Upper lobe of right lung (tissue), 1 donor: ENCODE measurements at regions not wholly inside any gene's neighbourhood (a gene's known extent, or its start where the extent isn't known, plus 50 kb on each side); places are given as distances from the start of the nearest gene placed in this dataset.

Source experiments
- ATAC-seq: fragments of 200-7000 bp; cut with Tn5 transposase; one replicate; pipeline ENCODE4 v1.9.1; 2020; ENCODE audit warnings: mild to moderate bottlenecking, moderate library complexity
- DNase-seq: peaks from one replicate; pipeline ENCODE4 v3.0.0-alpha.2; 2020
- H3K27ac ChIP-seq: fragments of 200-600 bp; one replicate; pipeline ENCODE4 v1.8.0; 2022
- H3K27me3 ChIP-seq: fragments of 200-600 bp; one replicate; pipeline ENCODE4 v1.8.0; 2022; ENCODE audit warnings: mild to moderate bottlenecking
- H3K36me3 ChIP-seq: fragments of 200-600 bp; one replicate; pipeline ENCODE4 v1.8.0; 2022
- H3K4me1 ChIP-seq: fragments of 200-600 bp; one replicate; pipeline ENCODE4 v1.8.0; 2022
- H3K4me3 ChIP-seq: fragments of 200-600 bp; one replicate; pipeline ENCODE4 v1.8.0; 2022; ENCODE audit warnings: mild to moderate bottlenecking
- H3K9me3 ChIP-seq: fragments of 200-600 bp; one replicate; pipeline ENCODE4 v1.8.0; 2022
- CTCF ChIP-seq: fragments of 200-600 bp; IDR thresholded peaks from one replicate; pipeline ENCODE4 v1.8.0; 2022; ENCODE audit warnings: antibody characterized with exemption
- intact Hi-C: fragments of 100-400 bp; cut with DNase I; formaldehyde crosslinking; loops from one replicate; pipeline ENCODE4 v1.11.0; 2022
- donor health status: DM: no; HTN: yes; CAD: no; lungs with severe emphysema.

DNA sequence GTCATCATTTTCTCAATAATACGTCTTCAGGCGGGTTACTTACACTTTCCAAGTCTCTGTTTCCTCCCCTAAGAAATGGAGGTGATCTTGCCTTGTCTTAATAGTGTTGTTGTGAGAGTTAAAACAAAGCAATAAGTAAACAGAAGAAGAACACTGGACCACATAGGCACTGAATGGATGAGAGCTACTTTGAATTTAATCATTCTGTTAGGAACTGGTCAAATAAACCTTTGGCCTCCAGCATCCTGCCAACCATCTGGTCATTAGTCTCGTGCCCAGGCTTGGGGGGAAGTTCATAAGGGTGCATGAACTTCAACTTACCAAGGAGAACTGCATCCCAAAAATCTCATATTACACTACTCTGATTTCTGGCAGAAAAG is 109.4 kb upstream of the C7orf33 start:
- ATAC-seq (no peak), DNase-seq (no peak)
- intact Hi-C loops, result no loop called here
- Histone ChIP-seq H3K4me3 (no peak overlapping the region), H3K4me1 (no peaks in the 10 kb centered on the region), H3K27ac (no peak overlapping the region), H3K36me3 (no peaks in the 10 kb centered on the region), H3K9me3 (no peaks in the 10 kb centered on the region), H3K27me3 (no peaks in the 10 kb centered on the region)
- no peak for TF ChIP-seq CTCF

DNA sequence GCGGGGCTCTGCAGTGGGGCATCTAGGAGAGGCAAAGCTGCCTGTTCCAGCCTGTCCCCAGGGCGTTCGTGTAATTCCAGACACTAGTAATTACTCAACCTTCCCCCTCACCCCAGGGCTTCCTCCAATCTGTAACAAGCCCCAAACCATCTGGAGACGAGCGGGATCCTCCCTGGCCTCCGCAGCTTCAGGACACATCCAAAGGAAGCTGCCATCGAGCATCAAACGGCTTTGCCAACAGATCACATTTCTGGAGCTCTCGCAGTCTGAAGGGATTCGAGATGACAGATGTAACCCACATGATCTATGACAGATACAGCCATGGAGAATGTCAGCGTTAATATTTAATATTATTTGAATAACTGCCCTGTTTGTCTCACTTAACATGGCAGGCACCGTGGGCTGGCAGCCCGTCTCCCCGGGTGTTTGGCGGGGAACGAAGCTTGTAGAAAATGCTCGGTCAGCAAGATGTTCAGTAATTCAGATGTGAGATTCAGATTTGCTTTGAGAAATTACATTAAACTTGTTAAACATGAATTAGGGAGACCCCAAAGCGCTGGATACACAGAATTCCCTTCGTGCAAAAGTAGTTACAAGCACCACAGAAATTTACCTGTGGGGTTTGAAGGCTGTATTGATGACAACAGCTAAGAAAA is 108.5 kb upstream of the C7orf33 start:
- intact Hi-C loops, result no loop called here
- H3K4me1 ChIP-seq, result no peaks in the 10 kb centered on the region
- no peak for TF ChIP-seq CTCF
- H3K36me3 ChIP-seq, result no peaks in the 10 kb centered on the region
- H3K9me3 ChIP-seq, result no peaks in the 10 kb centered on the region
- H3K27me3 ChIP-seq, result no peaks in the 10 kb centered on the region
- DNase-seq (no peak), ATAC-seq (no peak)
- no peak overlapping the region for H3K27ac ChIP-seq
- H3K4me3 ChIP-seq, result no peak overlapping the region

DNA sequence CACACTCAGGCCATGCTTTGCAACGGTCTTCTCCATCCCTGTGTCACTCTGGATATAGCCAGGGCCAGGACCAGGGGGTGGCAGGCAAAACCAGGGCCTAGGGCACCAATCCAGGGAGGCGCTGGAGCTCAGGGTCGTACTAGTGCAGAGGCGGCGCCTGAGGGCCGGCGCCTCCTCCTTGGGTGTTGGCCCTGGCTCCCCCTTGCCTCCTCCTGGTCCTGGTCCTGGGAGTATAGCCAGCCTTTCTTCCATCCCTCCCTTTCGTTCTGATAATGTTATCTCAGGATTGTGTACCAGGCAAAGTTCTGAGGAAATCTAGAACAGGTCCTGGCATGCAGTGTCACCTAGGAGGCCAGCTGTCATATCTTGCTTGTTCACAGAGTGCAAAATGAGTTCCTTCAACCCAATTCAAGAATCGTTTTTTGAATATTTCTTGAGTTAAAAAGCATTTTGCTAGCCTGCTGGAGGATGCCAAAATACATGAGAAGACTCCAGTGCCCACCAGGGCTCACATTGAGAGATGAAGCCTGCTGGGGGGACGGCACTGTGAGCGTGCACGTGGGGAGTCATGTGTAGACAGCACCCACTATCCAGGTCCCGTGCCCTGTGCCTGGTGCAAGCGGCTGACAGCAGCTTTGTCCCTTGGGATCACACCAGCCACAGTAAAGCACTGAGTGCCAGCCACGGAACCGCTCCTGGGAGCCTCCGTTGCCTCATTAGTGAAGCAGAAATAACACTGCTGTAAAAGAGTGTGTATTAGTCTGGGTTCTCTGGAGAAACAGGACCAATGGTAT is 106.9 kb upstream of the C7orf33 start:
- Histone ChIP-seq H3K9me3 (no peaks in the 10 kb centered on the region), H3K27ac (no peak overlapping the region), H3K27me3 (no peaks in the 10 kb centered on the region), H3K4me3 (no peak overlapping the region), H3K36me3 (no peaks in the 10 kb centered on the region), H3K4me1 (no peaks in the 10 kb centered on the region)
- DNase-seq (no peak), ATAC-seq (peak; percentile 18)
- intact Hi-C loops, result no loop called here
- no peak for TF ChIP-seq CTCF

DNA sequence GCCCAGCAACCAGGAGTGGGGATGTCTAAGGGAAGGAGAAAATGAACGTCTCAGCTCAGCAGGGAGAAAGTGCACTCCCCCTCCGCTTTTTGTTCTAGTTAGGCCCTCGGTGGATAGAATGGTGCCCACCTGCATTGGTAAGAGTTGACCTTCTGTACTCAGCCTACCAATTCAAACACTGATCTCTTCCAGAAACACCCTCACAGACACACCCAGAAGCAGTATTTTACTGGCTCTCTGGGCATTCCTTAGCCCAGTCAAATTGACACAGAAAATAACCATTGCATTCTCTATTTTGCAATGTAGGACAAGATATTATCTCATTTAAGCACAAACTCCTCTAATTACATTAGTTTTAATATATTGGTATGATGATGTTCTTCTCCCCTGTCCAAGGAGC is 106.1 kb upstream of the C7orf33 start:
- intact Hi-C loops, result no loop called here
- H3K27me3 ChIP-seq, result no peaks in the 10 kb centered on the region
- H3K4me3 ChIP-seq, result no peak overlapping the region
- H3K27ac ChIP-seq, result no peak overlapping the region
- H3K9me3 ChIP-seq, result no peaks in the 10 kb centered on the region
- DNase-seq (no peak), ATAC-seq (no peak)
- no peaks in the 10 kb centered on the region for H3K4me1 ChIP-seq
- H3K36me3 ChIP-seq, result no peaks in the 10 kb centered on the region
- TF ChIP-seq CTCF, result no peak

GRCh38 chr7:148485618-148486017 is 104.9 kb upstream of the C7orf33 start:
- Histone ChIP-seq H3K27ac (no peak overlapping the region), H3K27me3 (no peaks in the 10 kb centered on the region), H3K4me1 (no peaks in the 10 kb centered on the region), H3K9me3 (no peaks in the 10 kb centered on the region), H3K4me3 (no peak overlapping the region), H3K36me3 (no peaks in the 10 kb centered on the region)
- no peak for TF ChIP-seq CTCF
- no peak for ATAC-seq
- no peak for DNase-seq
- intact Hi-C loops, result no loop called here
